Motor neuron (in vitro differentiated cells): ENCODE measurements at regions not wholly inside any gene's neighbourhood (a gene's known extent, or its start where the extent isn't known, plus 50 kb on each side); places are given as distances from the start of the nearest gene placed in this dataset.

Experiments used
- ATAC-seq, 8 experiments: fragments of 200-7000 bp; cut with Tn5 transposase; replicated peaks in 6 of 8; 2 replicates each; pipeline ENCODE4 v1.8.0; 2021; ENCODE audit warnings: mild to moderate bottlenecking in 8 of 8, moderate library complexity in 8 of 8
- H3K27ac ChIP-seq, 2 donors: fragments of 250-450 bp; sonication (Bioruptor Pico); 2 replicates each; pipeline ENCODE4 v1.9.0; 2021; ENCODE audit warnings: antibody characterized with exemption in 2 of 2, mild to moderate bottlenecking in 2 of 2, moderate library complexity in 1 of 2
- H3K4me1 ChIP-seq, 2 donors: fragments of 250-450 bp; sonication (Bioruptor Pico); replicated peaks in 1 of 2; 2 replicates each; pipeline ENCODE4 v1.6.1; 2021; ENCODE audit warnings: antibody characterized with exemption in 2 of 2, mild to moderate bottlenecking in 2 of 2, moderate library complexity in 1 of 2
- H3K4me3 ChIP-seq, 5 donors: fragments of 250-450 bp; sonication (Bioruptor Pico); 2 replicates each; pipeline ENCODE4 v1.9.0; 2021; ENCODE audit warnings: antibody characterized with exemption in 5 of 5, mild to moderate bottlenecking in 5 of 5, moderate library complexity in 4 of 5
- WGBS, 10 experiments: fragments of 450-650 bp; shearing (Covaris generic); methylation state at CpG; one replicate each; pipeline ENCODE4 v1.0.0; 2022; 5-methylcytosine and 5-hydroxymethylcytosine counted together
- in situ Hi-C, 9 experiments: fragments of 400-800 bp; cut with MboI; loops; one replicate each; pipeline ENCODE4 v1.15.0; 2021; ENCODE audit warnings: low sequenced_read_pairs in 9 of 9, low pct_unique_long_range_greater_than_20kb in 2 of 9; ENCODE audit not compliant: unreplicated experiment in 9 of 9

GRCh38 chr7:51666751-51667150, 350.1 kb upstream of the COBL start:
- 2 to 100% (median 80%) methylated on average over 2 to 5 of the region's 5 CpGs; no CpG with 5 or more reads in 1 of the 10 experiments for WGBS, 10 experiments
- Histone ChIP-seq H3K4me3 (no peak overlapping the region), H3K27ac (no peak overlapping the region), H3K4me1 (peaks cover 9% of the 10 kb centered on the region in 2 donors)
- in situ Hi-C loops, result no loop called here
- ATAC-seq, result peak in 3 of 8 experiments; percentile 49 to 72 (median 51)

- in situ Hi-C loops, result no loop called here
- H3K27ac ChIP-seq, result no peak overlapping the region
- H3K4me3 ChIP-seq, result no peak overlapping the region
- ATAC-seq, result no peak
- 0 to 80% (median 49%) methylated on average over 1 to 3 of the region's 3 CpGs; no CpG with 5 or more reads in 1 of the 10 experiments for WGBS, 10 experiments
- H3K4me1 ChIP-seq, result peaks cover 9% of the 10 kb centered on the region in 2 donors
Measured at GRCh38 chr7:51666266-51666665, 349.7 kb upstream of the COBL start.

- peaks cover 9% of the 10 kb centered on the region in 2 donors for H3K4me1 ChIP-seq
- WGBS, 10 experiments, result 7 to 92% (median 66%) methylated on average over 1 to 7 of the region's 7 CpGs; no CpG with 5 or more reads in 1 of the 10 experiments
- in situ Hi-C loops, result no loop called here
- no peak for ATAC-seq
- no peak overlapping the region for H3K27ac ChIP-seq
- no peak overlapping the region for H3K4me3 ChIP-seq
Measured at GRCh38 chr7:51665045-51665780, 348.6 kb upstream of the COBL start.

- H3K4me1 ChIP-seq, result peaks cover 0 to 3% of the 10 kb centered on the region in 2 donors
- no peak overlapping the region for H3K27ac ChIP-seq
- in situ Hi-C loops, result no loop called here
- no peak for ATAC-seq
- H3K4me3 ChIP-seq, result no peak overlapping the region
- 0 to 100% (median 82%) methylated on average over 1 to 3 of the region's 7 CpGs; no CpG with 5 or more reads in 2 of the 10 experiments for WGBS, 10 experiments
Measured at GRCh38 chr7:51660516-51660915, 343.9 kb upstream of the COBL start.

GRCh38 chr7:51658684-51659083, 342.1 kb upstream of the COBL start:
- ATAC-seq, result no peak
- in situ Hi-C loops, result no loop called here
- H3K27ac ChIP-seq, result no peak overlapping the region
- no peaks in the 10 kb centered on the region for H3K4me1 ChIP-seq
- 20 to 100% (median 82%) methylated on average over 1 to 3 of the region's 6 CpGs; no CpG with 5 or more reads in 6 of the 10 experiments for WGBS, 10 experiments
- H3K4me3 ChIP-seq, result no peak overlapping the region

- 0 to 59% (median 24%) methylated on average over 1 to 13 of the region's 14 CpGs; no CpG with 5 or more reads in 1 of the 10 experiments for WGBS, 10 experiments
- peak overlapping the region; percentile 50 to 61 for H3K27ac ChIP-seq
- in situ Hi-C loops, result no loop called here
- ATAC-seq, result peak in 6 of 8 experiments; percentile 70 to 95 (median 91)
- peaks cover 20 to 35% of the 10 kb centered on the region in 2 donors for H3K4me1 ChIP-seq
- no peak overlapping the region for H3K4me3 ChIP-seq
Measured at GRCh38 chr7:51647931-51648351, 331.3 kb upstream of the COBL start.

- 0 to 83% (median 56%) methylated on average over 1 to 4 of the region's 5 CpGs; no CpG with 5 or more reads in 2 of the 10 experiments for WGBS, 10 experiments
- in situ Hi-C loops, result no loop called here
- Histone ChIP-seq H3K4me3 (no peak overlapping the region), H3K27ac (peak overlapping the region; percentile 50 to 61), H3K4me1 (peaks cover 20 to 38% of the 10 kb centered on the region in 2 donors)
- ATAC-seq, result peak in 5 of 8 experiments; percentile 25 to 61 (median 31)
Measured at GRCh38 chr7:51647486-51647885, 330.9 kb upstream of the COBL start.

- Histone ChIP-seq H3K4me3 (no peak overlapping the region), H3K27ac (peak overlapping the region; percentile 26 to 50), H3K4me1 (peaks cover 22 to 43% of the 10 kb centered on the region in 2 donors)
- WGBS, 10 experiments, result 18 to 100% (median 82%) methylated on average over 2 to 12 of the region's 16 CpGs; no CpG with 5 or more reads in 2 of the 10 experiments
- in situ Hi-C loops, result no loop called here
- ATAC-seq, result no peak
Measured at GRCh38 chr7:51645702-51646298, 329.2 kb upstream of the COBL start.

GRCh38 chr7:51645255-51645654, 328.6 kb upstream of the COBL start:
- 10 to 70% (median 57%) methylated on average over 1 to 8 of the region's 11 CpGs; no CpG with 5 or more reads in 1 of the 10 experiments for WGBS, 10 experiments
- in situ Hi-C loops, result no loop called here
- peak overlapping the region; percentile 26 to 50 for H3K27ac ChIP-seq
- H3K4me3 ChIP-seq, result no peak overlapping the region
- peak in 5 of 8 experiments; percentile 41 to 66 (median 56) for ATAC-seq
- H3K4me1 ChIP-seq, result peaks cover 23 to 43% of the 10 kb centered on the region in 2 donors

GRCh38 chr7:51644216-51644615, 327.6 kb upstream of the COBL start:
- Histone ChIP-seq H3K27ac (no peak overlapping the region), H3K4me1 (peaks cover 27 to 43% of the 10 kb centered on the region in 2 donors), H3K4me3 (no peak overlapping the region)
- in situ Hi-C loops, result no loop called here
- no CpG with 5 or more reads among the region's 2 CpGs for WGBS, 10 experiments
- ATAC-seq, result no peak

- in situ Hi-C loops, result no loop called here
- no peak for ATAC-seq
- WGBS, 10 experiments, result 6 to 100% (median 90%) methylated on average over 1 to 9 of the region's 9 CpGs; no CpG with 5 or more reads in 1 of the 10 experiments
- H3K27ac ChIP-seq, result no peak overlapping the region
- H3K4me1 ChIP-seq, result peaks cover 19 to 26% of the 10 kb centered on the region in 2 donors
- no peak overlapping the region for H3K4me3 ChIP-seq
Measured at GRCh38 chr7:51640841-51641240, 324.2 kb upstream of the COBL start.

- 25 to 100% (median 84%) methylated on average over 3 to 9 of the region's 12 CpGs for WGBS, 10 experiments
- no peak overlapping the region for H3K4me3 ChIP-seq
- H3K4me1 ChIP-seq, result peaks cover 9 to 16% of the 10 kb centered on the region in 2 donors
- in situ Hi-C loops, result no loop called here
- H3K27ac ChIP-seq, result no peak overlapping the region
- ATAC-seq, result peak in 4 of 8 experiments; percentile 18 to 71 (median 62)
Measured at GRCh38 chr7:51639661-51640334, 323.2 kb upstream of the COBL start.

GRCh38 chr7:51636503-51636902, 319.9 kb upstream of the COBL start:
- WGBS, 10 experiments, result 60 to 100% (median 80%) methylated on average over 1 to 3 of the region's 3 CpGs; no CpG with 5 or more reads in 5 of the 10 experiments
- no peak overlapping the region for H3K4me3 ChIP-seq
- in situ Hi-C loops, result no loop called here
- no peak for ATAC-seq
- H3K4me1 ChIP-seq, result peaks cover 0 to 5% of the 10 kb centered on the region in 2 donors
- no peak overlapping the region for H3K27ac ChIP-seq
